HG02678 (cell line): ENCODE measurements at regions not wholly inside any gene's neighbourhood (a gene's known extent, or its start where the extent isn't known, plus 50 kb on each side); places are given as distances from the start of the nearest gene placed in this dataset.

Experiments used
- ATAC-seq: cut with Tn5 transposase; IDR thresholded peaks from one replicate; pipeline ENCODE4 v1.9.1; 2021; ENCODE audit warnings: mild to moderate bottlenecking, moderate library complexity; ENCODE audit not compliant: unreplicated experiment

- ATAC-seq, result no peak
These were observed 227.7 kb upstream of the TOPAZ1 start for GRCh38 chr3:44013967-44014366.

DNA sequence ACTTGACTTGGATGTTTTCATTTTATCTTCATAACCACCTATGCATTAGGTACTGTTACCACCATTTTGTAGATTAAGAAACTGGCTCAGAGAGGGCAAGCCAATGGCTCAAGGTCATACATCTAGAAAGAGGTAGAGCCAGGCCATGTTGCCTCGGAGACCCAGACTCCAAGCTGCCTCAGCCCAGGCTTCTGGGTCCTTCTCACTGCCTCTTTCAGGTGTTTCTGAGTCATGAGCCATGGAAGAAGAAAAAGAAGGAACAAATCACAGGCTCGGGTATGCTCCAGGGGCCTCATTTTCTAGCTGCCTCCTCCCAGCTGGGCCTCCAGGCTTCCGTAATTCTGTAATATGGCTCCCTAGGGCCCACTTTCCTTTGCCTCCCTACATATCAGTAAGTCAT is 226.5 kb upstream of the TOPAZ1 start:
- ATAC-seq, result no peak

DNA sequence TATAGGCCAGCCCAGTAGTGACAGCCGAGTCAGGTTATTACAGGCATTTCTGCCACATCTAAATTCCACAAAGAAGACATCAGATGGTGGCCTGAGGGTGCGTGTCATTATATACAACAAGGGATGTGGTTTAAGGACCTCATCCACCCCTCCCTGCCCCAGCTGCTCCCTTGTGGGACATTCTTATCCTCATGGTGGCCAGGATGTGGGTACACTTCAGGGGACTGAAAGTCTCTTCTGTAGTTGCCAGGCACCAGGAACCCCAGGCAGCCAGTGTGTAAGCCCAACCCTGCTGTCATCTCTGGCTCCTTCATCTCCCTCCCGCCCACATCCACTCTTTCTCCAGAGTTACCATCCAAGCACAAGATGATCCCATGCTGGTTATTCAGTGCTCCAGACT is 224.9 kb upstream of the TOPAZ1 start:
- no peak for ATAC-seq

- no peak for ATAC-seq
These were observed 222.8 kb upstream of the TOPAZ1 start for GRCh38 chr3:44018926-44019325.

- ATAC-seq, result no peak
These were observed 221.9 kb upstream of the TOPAZ1 start for GRCh38 chr3:44019736-44020135.

- no peak for ATAC-seq
These were observed 221.5 kb upstream of the TOPAZ1 start for GRCh38 chr3:44020143-44020542.

DNA sequence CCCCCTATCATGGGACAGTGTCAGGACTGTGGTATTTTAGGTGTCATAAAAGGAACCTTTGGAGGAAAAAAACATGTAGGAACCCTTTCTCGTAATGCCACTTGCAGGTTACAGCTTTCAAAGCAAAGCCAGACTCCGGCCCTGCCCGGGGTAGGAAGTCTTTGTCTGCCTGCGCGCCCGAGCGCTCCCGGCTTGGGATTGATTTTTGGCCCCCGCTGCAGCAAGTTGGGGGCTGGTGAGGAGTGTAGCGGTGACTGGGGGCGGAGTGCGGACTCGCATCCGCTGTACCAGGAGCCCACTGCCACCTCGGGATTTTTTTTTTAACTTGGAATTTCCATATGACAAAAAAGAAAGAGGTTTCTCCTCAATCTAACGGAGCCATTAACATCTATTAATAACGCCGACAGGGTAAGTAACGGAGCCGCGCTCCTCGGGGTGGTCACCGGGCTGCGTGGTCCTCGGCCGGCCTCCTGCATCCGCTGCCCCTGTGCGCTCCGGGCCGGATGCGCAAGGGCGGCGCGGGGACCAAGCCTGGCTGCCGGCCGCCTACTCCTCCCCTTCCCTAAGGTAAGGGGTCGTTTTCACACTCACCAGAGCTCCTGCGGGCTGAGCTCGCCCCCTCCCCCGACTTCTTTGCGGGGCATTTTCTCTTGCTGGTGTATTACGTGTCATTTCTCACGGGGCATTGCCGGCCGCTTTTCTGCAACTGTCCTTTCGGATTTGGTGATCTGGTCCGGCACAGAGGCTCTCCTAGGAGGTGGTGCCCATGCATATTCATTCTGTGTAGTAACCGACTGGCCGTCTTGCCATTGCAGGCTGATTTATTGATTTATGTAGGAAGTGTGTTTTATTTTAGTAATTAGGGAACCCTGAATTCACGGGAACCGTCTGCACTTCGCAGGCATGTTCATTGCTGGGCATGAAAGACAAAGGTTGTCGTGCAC is 219.8 kb upstream of the TOPAZ1 start:
- ATAC-seq, result peak; percentile 47

GRCh38 chr3:44023961-44024593 is 217.6 kb upstream of the TOPAZ1 start:
- ATAC-seq, result no peak

GRCh38 chr3:44026220-44026865 is 215.3 kb upstream of the TOPAZ1 start:
- ATAC-seq, result no peak

DNA sequence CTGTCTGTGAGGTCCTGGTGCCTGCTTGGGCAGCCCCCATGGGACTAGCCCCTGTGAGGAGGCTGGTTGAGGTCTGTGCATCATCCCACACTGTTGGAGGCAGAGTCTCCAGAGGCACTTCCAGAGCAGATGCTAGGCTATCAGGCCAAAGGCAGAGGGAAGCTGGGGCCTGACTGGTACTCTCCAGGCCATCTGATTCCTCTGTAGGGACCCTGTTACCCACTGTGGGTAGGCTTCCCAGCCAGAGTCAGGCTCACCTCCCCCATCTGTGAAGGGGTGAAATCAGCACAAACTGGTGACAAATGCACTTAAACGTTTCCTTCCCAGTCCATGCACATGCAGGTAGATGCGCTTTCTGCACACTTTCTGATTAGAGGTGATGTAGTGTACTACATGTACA is 212.6 kb upstream of the TOPAZ1 start:
- ATAC-seq, result no peak

DNA sequence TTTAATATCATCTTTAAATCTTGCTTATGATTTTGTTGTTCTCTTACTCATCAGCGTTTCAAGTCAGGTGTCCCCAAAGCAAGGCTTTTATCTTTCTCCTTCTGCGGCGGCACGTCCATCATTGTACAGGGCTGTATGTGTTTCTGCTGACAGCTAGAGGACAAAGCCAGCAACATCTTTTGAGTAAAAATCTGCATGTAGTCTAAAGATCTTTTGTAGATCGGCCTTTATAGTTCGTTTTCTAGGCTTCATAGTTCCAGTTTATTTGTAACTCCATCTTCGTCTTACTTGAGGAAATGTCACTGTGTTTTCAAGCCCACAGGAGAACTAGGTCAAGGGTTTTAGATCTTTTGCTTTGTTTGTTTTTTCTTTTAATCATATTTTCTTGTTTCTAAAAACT is 211.4 kb upstream of the TOPAZ1 start:
- ATAC-seq, result no peak

DNA sequence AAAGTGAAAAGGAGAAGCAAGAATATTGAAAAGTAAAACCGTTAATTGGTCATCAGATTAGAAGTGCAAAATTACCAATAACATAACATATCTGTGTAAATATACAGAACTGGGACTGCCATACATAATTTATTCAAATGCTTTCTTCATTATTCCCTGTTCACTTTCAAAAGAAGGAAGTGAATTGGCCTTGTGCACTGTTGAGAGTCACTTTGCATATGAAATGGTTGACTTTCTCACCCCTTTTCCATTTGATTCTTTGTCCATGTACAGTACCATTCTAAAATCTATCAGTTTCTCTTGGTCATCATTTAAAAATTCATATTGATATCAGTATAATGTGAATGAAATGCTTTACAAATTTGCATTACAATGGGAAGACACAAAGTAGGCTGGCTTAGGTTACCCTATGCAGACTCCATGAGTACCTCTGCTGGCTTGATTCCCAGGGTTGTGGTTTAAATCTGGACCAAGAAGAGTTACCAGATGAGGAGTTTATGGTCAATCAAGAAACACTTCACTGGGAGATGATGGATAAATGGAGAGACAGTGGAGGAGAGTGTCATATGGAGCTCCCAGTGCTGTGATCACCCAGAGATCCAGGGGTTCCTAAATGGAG is 210.9 kb upstream of the TOPAZ1 start:
- ATAC-seq, result no peak

DNA sequence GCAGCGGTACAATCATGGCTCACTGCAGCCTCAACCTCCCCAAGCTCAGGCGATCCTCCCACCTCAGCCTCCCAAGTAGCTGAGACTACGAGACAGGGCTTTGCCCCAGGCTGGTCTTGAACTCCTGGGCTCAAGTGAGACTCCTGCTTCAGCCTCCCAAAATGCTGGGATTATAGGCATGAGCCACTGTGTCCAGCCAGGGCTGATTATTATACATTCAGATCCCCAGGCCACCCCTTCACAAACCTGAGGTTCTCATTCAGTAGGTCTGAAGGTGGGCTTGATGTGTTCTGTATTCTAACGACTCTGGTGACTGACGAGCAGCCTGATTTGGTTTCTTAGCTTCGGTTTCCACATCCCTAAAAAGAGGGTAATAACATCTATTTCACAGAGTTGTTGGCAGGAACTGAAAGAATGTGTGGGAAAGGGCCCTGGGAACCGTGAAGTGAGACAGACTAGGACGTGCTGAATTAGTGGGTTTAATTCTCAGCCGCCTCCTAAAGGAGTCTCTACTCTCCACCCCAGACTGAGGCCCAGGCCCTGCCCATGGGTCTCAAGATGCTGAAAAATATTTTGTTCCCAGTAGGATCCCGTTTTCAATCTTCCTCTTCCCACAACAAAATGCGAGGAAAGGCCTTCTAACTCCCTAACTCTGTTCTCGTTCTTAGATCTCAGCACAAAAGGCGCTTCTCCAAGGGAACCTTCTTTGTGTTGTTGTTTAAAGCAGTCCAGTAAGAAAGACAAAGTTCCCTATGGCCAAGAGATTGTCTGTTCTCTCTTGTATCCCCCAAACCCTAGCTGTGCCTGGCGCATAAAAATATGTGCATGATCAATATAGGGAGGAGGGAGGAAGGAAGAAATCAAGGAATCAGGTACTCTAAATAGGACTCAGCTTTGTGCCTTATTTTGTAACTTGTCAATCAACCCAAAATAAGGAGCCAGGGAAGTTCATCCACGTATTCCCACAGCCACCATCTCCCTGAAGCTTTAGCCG is 210.0 kb upstream of the TOPAZ1 start:
- ATAC-seq, result no peak

DNA sequence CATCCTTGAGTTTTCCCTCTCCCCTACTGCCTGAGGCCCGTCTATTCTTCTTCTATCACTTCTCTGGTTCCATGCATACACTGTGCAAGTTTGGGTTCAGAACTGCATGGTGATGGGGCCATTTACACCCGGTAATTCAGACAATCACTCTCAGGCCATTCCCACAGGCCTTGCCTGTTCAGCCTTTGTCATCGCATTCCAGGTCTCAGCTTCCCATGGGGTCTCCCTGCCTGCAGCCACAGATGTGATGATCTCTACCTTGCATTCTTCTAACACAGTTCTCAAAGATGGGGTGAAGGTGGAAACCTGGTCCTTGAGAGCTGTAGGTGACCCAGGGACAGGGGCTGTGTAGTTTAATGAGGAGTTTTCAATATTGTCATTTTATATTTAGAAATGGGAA is 209.2 kb upstream of the TOPAZ1 start:
- no peak for ATAC-seq

- no peak for ATAC-seq
These were observed 208.6 kb upstream of the TOPAZ1 start for GRCh38 chr3:44033123-44033522.

GRCh38 chr3:44036850-44037249 is 204.8 kb upstream of the TOPAZ1 start:
- no peak for ATAC-seq

GRCh38 chr3:44039006-44039405 is 202.7 kb upstream of the TOPAZ1 start:
- no peak for ATAC-seq

DNA sequence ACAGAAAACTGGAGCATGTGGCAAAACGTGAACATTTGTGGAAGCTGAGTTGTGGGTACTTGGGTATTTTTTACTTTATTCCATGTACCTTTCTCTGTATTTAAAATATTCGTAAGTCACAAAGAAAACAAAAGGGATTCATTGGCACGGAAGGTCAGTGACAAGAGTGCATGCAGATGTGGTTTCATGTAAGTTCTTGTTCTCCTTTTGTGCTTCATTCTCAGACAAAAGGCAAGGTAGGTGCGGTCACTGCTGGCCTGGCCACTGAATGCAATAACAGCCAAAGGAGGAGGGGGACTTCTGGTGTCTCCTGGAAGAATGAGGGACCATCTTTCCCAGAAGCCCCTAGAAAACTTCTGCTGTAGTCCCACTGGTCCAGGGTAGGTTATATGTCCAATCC is 200.0 kb upstream of the TOPAZ1 start:
- peak; percentile 27 for ATAC-seq

DNA sequence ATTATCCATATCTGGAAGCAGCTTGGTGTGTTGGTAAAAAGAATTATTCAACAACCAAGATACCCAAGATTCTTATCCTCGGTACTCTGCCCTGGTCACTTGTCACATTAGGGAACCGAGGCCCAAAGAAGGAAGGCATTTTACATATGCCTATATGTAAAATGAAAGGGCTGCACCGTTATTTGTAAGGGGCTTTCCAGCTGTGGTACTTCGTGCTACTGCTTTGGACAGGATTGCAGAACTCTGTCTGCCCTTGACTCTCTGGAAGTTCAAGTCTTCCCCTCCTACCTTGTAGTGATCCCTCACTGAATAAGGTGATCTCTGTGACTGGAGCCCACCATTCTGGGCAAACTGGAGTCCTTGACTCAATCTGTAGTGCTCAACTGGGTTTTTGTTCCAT is 198.9 kb upstream of the TOPAZ1 start:
- no peak for ATAC-seq
